Heart left ventricle (tissue), 16 donors: ENCODE measurements at regions not wholly inside any gene's neighbourhood (a gene's known extent, or its start where the extent isn't known, plus 50 kb on each side); places are given as distances from the start of the nearest gene placed in this dataset.

ENCODE experiments used
- ATAC-seq, 4 donors: fragments of 200-7000 bp; cut with Tn5 transposase; one replicate each; pipeline ENCODE4 v1.9.1; 2020 to 2022; ENCODE audit warnings: moderate library complexity in 4 of 4, mild to moderate bottlenecking in 3 of 4, moderate number of reproducible peaks in 1 of 4
- DNase-seq, 5 donors: peaks; one replicate each; pipeline ENCODE4 v3.0.0-alpha.2; 2020
- H3K27ac ChIP-seq, 12 donors: fragments of 200-600 bp; sonication (generic) in 4 of 12; one replicate each; pipeline versions ENCODE4 v1.5.0 to v1.8.0; 2016 to 2022; ENCODE audit warnings: mild to moderate bottlenecking in 2 of 12
- H3K27me3 ChIP-seq, 9 donors: fragments of 200-600 bp; sonication (generic) in 2 of 9; one replicate each; pipeline versions ENCODE4 v1.5.1 to v1.8.0; 2016 to 2022; ENCODE audit warnings: mild to moderate bottlenecking in 3 of 9
- H3K36me3 ChIP-seq, 9 donors: fragments of 200-600 bp; sonication (generic) in 2 of 9; one replicate each; pipeline versions ENCODE4 v1.5.0 to v1.8.0; 2018 to 2022; ENCODE audit warnings: mild to moderate bottlenecking in 2 of 9
- H3K4me1 ChIP-seq, 12 donors: fragments of 200-600 bp; sonication (generic) in 4 of 12; one replicate each; pipeline versions ENCODE4 v1.5.0 to v1.8.0; 2016 to 2022; ENCODE audit warnings: mild to moderate bottlenecking in 3 of 12
- H3K4me3 ChIP-seq, 12 donors: fragments of 200-600 bp; sonication (generic) in 4 of 12; one replicate each; pipeline versions ENCODE4 v1.5.0 to v1.8.0; 2017 to 2022; ENCODE audit warnings: mild to moderate bottlenecking in 9 of 12, moderate library complexity in 4 of 12
- H3K9me3 ChIP-seq, 12 donors: fragments of 200-600 bp; sonication (generic) in 4 of 12; one replicate each; pipeline versions ENCODE4 v1.5.0 to v1.8.0; 2016 to 2022; ENCODE audit warnings: mild to moderate bottlenecking in 1 of 12
- CTCF ChIP-seq, 12 donors: fragments of 200-600 bp; sonication (generic) in 4 of 12; IDR thresholded peaks; one replicate each; pipeline versions ENCODE4 v1.5.0 to v1.8.0; 2018 to 2022; ENCODE audit warnings: antibody characterized with exemption in 12 of 12, mild to moderate bottlenecking in 5 of 12
- POLR2A ChIP-seq, 2 donors: fragments of 450-650 bp; IDR thresholded peaks; one replicate each; pipeline ENCODE4 v1.6.1; 2017; ENCODE audit warnings: antibody characterized with exemption in 2 of 2, mild to moderate bottlenecking in 2 of 2, moderate library complexity in 2 of 2
- WGBS, 4 donors: extraction: QIAGEN DNeasy Blood & Tissue Kit in 2 of 4; methylation state at CpG; one replicate each; pipeline versions ENCODE4 v1.1.5 to v1.1.7; 2013 to 2018; 5-methylcytosine and 5-hydroxymethylcytosine counted together
- intact Hi-C, 10 donors: fragments of 100-400 bp; cut with DNase I; formaldehyde crosslinking; loops; one replicate each; pipeline versions ENCODE4 v1.11.1 to v1.14.2; 2022
- donor health status: ischemic (EF 13 %, LVEDD 7.1; RV severe dilation, severe dysfunction).
- donor health status: healthy with polysubstance abuse.
- donor health status: DM: no; HTN: yes; CAD: no.
- donor health status: DM: no; HTN: no; CAD: no.
- donor health status: ischemic (EF 25% LVEDD 6.9; RV normal size, moderate dysfunction).
- donor health status: ischemic (EF 25% LVEDD 5.7; RV mildly dilated, moderate dysfunction).
- donor health status: healthy.
- donor health status: DM: yes; HTN: yes; CAD: no.
- donor health status: ischemic (EF 35%, LVEDD 5.7; RV mildly dilated, moderate dysfunction).
- donor health status: nonischemic (EF 11% LVEDD 7.7; RV severe dilation, severe dysfunction).
- donor health status: DM: yes; HTN: yes; CAD: no.
- donor health status: PGD.
- donor health status: ischemic (EF 29% LVEDD 5.4; RV normal size, mild dysfunction).
- donor health status: nonischemic (EF 23%, LVEDD 6.1; RV moderate dilation, normal function).

GRCh38 chr5:90184764-90185163 lies 224.8 kb downstream of the CETN3 start:
- no peaks in the 10 kb centered on the region for H3K36me3 ChIP-seq
- WGBS, 4 donors = 57 to 64% (median 60%) methylated on average over 5 of the region's 5 CpGs
- H3K27me3 ChIP-seq = no peaks in the 10 kb centered on the region
- H3K4me3 ChIP-seq = no peak overlapping the region
- H3K9me3 ChIP-seq = no peaks in the 10 kb centered on the region
- no peak overlapping the region for H3K27ac ChIP-seq
- TF ChIP-seq CTCF (IDR thresholded peaks at IDR 0.05) (no peak), POLR2A (IDR thresholded peaks at IDR 0.05) (no peak)
- DNase-seq (no peak), ATAC-seq (no peak)
- intact Hi-C loops = loop anchor here in 8 of 10 donors (2.0 to 10.0 kb wide), 6 partner anchors 190 to 1460 kb away; partner anchors contain the start of gene MEF2C (in 2 of the 8)
- peaks cover 0 to 4% (median 0%) of the 10 kb centered on the region in 12 donors for H3K4me1 ChIP-seq

DNA sequence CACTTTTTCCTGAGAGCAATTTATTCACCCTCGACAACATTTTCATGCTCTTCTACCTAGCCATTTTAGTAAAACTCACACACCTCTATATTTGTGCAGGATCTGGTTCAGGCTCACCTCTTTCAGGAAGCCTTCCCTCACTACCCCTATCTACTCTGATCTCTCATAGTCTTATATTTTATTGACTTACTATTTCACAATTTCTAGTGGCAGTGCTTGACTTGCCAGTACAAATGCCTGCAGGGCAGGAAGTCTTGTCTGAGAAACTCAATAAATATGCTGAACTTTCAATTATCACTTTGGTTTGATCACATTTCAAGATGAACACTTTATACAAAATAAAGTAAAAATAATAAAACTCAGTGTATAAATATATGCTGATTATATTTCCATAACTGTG lies 226.8 kb downstream of the CETN3 start:
- 87 to 97% (median 96%) methylated on average over 1 of the region's 1 CpG for WGBS, 4 donors

DNA sequence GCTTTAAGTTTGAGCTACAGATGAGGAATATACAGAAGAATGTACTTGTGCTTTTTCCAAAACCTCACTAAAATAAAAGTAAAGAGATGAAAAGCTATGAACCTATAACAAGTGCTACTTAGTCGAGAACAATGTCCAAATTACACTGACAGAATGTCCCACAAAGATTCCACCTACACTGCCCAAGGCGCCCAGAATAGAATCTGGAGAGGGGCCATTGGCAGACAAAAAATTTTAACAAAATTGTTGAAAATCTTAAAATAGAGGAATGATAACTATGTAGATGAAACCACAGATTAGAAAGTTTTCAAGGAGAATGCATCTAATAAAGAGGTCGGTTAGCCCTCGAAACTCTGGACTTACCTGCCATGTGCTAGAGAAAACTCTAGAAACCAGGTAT lies 235.3 kb downstream of the CETN3 start:
- H3K27me3 ChIP-seq = no peaks in the 10 kb centered on the region
- no peak overlapping the region for H3K27ac ChIP-seq
- intact Hi-C loops = no loop called here
- no peak overlapping the region for H3K4me3 ChIP-seq
- TF ChIP-seq CTCF (IDR thresholded peaks at IDR 0.05) = no peak
- no peak for TF ChIP-seq POLR2A (IDR thresholded peaks at IDR 0.05)
- ATAC-seq (no peak), DNase-seq (no peak)
- peaks cover 0 to 22% (median 9%) of the 10 kb centered on the region in 12 donors for H3K4me1 ChIP-seq
- H3K36me3 ChIP-seq = no peaks in the 10 kb centered on the region
- H3K9me3 ChIP-seq = peaks cover 0 to 20% (median 0%) of the 10 kb centered on the region in 12 donors
- 92 to 95% (median 93%) methylated on average over 4 of the region's 4 CpGs for WGBS, 4 donors

More for the DNA sequence above, 226.8 kb downstream of the CETN3 start:
- Histone ChIP-seq H3K36me3 (no peaks in the 10 kb centered on the region), H3K27me3 (no peaks in the 10 kb centered on the region), H3K4me3 (no peak overlapping the region), H3K4me1 (peaks cover 0 to 4% (median 0%) of the 10 kb centered on the region in 12 donors), H3K9me3 (peaks cover 0 to 9% (median 0%) of the 10 kb centered on the region in 12 donors), H3K27ac (no peak overlapping the region)
- TF ChIP-seq POLR2A (IDR thresholded peaks at IDR 0.05) = no peak
- TF ChIP-seq CTCF (IDR thresholded peaks at IDR 0.05) = no peak
- DNase-seq (no peak), ATAC-seq (no peak)
- intact Hi-C loops = loop anchor here in 8 of 10 donors (5.0 to 10.0 kb wide), 5 partner anchors 188 to 1458 kb away; partner anchors contain the start of gene MEF2C (in 2 of the 8)

GRCh38 chr5:90173299-90174030 lies 236.1 kb downstream of the CETN3 start:
- intact Hi-C loops = no loop called here
- Histone ChIP-seq H3K27me3 (no peaks in the 10 kb centered on the region), H3K27ac (no peak overlapping the region), H3K9me3 (peaks cover 0 to 19% (median 0%) of the 10 kb centered on the region in 12 donors), H3K36me3 (no peaks in the 10 kb centered on the region), H3K4me1 (peaks cover 0 to 26% (median 11%) of the 10 kb centered on the region in 12 donors), H3K4me3 (no peak overlapping the region)
- no peak for ATAC-seq
- TF ChIP-seq CTCF (IDR thresholded peaks at IDR 0.05) = no peak
- TF ChIP-seq POLR2A (IDR thresholded peaks at IDR 0.05) = no peak
- 89 to 93% (median 91%) methylated on average over 1 of the region's 1 CpG for WGBS, 4 donors
- no peak for DNase-seq
